Spinal cord (tissue), 9 donors: ENCODE measurements at regions not wholly inside any gene's neighbourhood (a gene's known extent, or its start where the extent isn't known, plus 50 kb on each side); places are given as distances from the start of the nearest gene placed in this dataset.

Source experiments
- DNase-seq, 6 donors: peaks; one replicate each; pipeline versions ENCODE4 v3.0.0 to v3.0.0-alpha.2; 2013 to 2015; ENCODE audit warnings: low spot score in 6 of 6, low read depth in 4 of 6
- H3K27ac ChIP-seq: one replicate; pipeline ENCODE4 v1.5.1; 2013; ENCODE audit warnings: low read depth, low read length, control low read depth
- H3K27me3 ChIP-seq: one replicate; pipeline ENCODE4 v1.6.1; 2013; ENCODE audit warnings: low read length; ENCODE audit not compliant: control insufficient read depth, insufficient read depth
- H3K36me3 ChIP-seq: one replicate; pipeline ENCODE4 v1.6.1; 2013; ENCODE audit warnings: low read length; ENCODE audit not compliant: control insufficient read depth, insufficient read depth
- H3K4me1 ChIP-seq: one replicate; pipeline ENCODE4 v1.6.1; 2013; ENCODE audit warnings: low read length; ENCODE audit not compliant: control insufficient read depth, insufficient read depth
- H3K4me3 ChIP-seq: one replicate; pipeline ENCODE4 v1.5.1; 2013; ENCODE audit warnings: low read depth, low read length, control low read depth
- H3K9me3 ChIP-seq: one replicate; pipeline ENCODE4 v1.6.1; 2013; ENCODE audit warnings: low read length; ENCODE audit not compliant: control insufficient read depth, insufficient read depth
- WGBS: methylation state at CpG from one replicate; pipeline ENCODE4 v1.1.5; 2013; ENCODE audit warnings: missing lambda C conversion rate; ENCODE audit not compliant: insufficient coverage; 5-methylcytosine and 5-hydroxymethylcytosine counted together
- donor health status: healthy.

DNA sequence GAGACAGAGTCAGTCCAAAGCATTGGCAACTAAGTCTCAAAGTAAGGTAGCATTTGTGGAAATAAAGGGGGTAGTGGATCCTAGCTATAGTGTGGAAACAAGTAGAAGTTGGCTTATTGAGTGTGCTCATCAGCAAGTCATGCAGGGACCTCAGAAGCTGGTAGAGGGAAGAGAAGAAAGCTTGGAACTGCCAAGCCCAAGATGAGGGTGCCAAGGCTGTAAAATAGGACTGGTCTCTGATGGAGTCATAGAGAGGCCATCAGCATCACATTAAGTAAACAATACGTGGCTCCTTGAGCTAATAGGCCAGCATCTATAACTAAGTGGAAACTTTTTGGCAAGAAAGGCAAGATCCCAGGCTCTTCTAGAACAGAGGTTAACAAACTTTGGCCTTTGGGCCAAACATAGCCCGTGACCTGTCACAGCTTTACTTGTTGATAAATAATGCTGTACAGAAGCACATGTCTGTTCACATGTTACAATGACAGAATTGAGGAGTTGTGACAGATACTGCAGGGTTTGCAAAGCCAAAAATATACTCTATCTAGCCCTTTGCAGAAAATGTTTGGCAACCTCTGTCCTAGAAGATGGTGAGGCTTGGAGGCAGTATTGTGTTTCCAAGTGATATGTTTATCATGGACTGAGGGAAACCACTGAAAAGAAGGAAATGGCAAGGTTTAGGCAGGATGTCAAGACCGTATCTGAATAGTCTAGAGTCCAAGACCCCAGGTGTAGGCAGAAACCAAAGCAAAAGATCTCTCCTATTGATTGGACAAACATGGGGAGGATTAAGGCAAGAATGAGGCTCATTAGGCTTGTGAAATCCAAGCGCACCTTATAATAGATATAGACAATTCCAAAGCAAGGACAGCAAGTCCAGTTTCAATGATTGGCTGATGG is 62.5 kb upstream of the CD44 start:
- no peak overlapping the region for H3K4me3 ChIP-seq
- H3K36me3 ChIP-seq, result no peaks in the 10 kb centered on the region
- no peaks in the 10 kb centered on the region for H3K9me3 ChIP-seq
- H3K27ac ChIP-seq, result no peak overlapping the region
- DNase-seq, result no peak
- H3K4me1 ChIP-seq, result no peaks in the 10 kb centered on the region
- H3K27me3 ChIP-seq, result no peaks in the 10 kb centered on the region
- 86% methylated on average over 3 of the region's 4 CpGs for WGBS

DNA sequence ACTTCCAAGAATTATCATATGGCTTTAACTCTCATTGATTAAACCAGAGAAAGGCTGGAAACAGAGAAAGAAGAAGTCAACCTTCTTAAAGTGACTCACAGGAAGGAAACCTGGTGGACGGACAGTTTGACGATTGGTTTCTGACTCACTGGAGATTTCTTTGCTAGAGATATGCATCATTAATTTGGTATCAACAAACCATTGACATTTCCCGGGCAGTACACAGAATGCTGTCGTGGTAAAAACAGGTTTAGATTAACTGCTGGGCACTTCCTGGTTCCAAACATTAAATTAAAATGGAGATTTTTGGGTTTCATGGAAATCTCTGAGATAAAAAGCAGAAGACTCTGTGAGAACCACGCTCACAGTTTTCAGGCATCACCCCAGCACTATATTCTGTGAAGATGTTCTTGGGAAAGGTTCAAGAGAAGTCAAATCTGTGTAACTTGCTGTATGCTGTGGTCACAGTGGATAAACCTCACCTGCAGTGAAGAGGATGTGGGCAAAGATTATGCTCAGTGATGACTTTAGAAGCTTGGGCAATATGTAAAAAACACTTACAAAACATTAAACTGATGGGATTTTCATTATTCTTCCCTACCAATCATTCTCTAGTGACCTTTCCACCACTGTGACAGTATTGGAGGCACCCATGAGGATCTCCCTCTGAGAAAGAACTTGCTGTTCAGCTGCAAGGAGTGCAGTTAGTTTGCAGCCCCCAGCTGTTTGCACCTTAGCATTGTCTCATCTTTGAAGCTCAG is 61.1 kb upstream of the CD44 start:
- DNase-seq, result no peak
- WGBS, result 67% methylated on average over 1 of the region's 5 CpGs
- Histone ChIP-seq H3K27me3 (no peaks in the 10 kb centered on the region), H3K9me3 (no peaks in the 10 kb centered on the region), H3K4me3 (no peak overlapping the region), H3K4me1 (peaks cover 3% of the 10 kb centered on the region), H3K36me3 (no peaks in the 10 kb centered on the region), H3K27ac (no peak overlapping the region)

DNA sequence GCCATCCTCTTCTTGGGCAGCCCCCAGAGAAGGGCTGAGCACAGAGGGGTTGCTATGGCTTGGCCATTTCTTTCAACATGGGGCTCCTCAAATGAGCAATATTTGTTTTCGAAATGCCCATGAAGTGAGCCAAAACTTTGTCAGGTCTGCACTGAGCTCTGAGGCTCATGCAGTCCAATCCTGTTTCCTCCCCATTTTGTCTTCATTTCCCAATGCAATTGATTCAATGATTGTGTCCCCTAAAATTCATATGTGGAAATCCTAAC is 60.6 kb upstream of the CD44 start:
- Histone ChIP-seq H3K9me3 (no peaks in the 10 kb centered on the region), H3K36me3 (no peaks in the 10 kb centered on the region), H3K4me1 (peaks cover 5% of the 10 kb centered on the region), H3K27ac (no peak overlapping the region), H3K4me3 (no peak overlapping the region), H3K27me3 (no peaks in the 10 kb centered on the region)
- WGBS, result 90% methylated on average over 1 of the region's 1 CpG
- no peak for DNase-seq

DNA sequence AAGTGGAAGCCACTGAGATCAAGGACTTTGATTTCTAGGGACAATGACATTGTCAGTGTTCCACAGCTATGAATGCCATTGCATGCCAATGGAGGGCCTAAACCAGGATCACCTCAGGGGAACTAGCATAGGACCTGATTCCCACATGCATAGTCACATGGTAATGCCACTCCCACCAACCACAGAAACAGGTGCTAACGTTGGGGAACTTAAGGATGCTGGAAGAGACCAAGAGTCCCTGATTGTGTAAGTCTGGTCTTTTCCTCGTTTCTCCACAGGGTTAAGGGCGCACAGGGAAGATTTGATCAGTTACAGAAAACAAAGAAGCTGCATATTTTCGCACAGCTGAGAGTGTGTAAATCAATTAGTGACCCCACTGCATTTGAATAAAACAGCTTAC is 59.4 kb upstream of the CD44 start:
- WGBS, result 92% methylated on average over 2 of the region's 4 CpGs
- no peak overlapping the region for H3K4me3 ChIP-seq
- H3K27ac ChIP-seq, result no peak overlapping the region
- H3K27me3 ChIP-seq, result no peaks in the 10 kb centered on the region
- no peaks in the 10 kb centered on the region for H3K9me3 ChIP-seq
- DNase-seq, result no peak
- peaks cover 8% of the 10 kb centered on the region for H3K4me1 ChIP-seq
- H3K36me3 ChIP-seq, result no peaks in the 10 kb centered on the region

DNA sequence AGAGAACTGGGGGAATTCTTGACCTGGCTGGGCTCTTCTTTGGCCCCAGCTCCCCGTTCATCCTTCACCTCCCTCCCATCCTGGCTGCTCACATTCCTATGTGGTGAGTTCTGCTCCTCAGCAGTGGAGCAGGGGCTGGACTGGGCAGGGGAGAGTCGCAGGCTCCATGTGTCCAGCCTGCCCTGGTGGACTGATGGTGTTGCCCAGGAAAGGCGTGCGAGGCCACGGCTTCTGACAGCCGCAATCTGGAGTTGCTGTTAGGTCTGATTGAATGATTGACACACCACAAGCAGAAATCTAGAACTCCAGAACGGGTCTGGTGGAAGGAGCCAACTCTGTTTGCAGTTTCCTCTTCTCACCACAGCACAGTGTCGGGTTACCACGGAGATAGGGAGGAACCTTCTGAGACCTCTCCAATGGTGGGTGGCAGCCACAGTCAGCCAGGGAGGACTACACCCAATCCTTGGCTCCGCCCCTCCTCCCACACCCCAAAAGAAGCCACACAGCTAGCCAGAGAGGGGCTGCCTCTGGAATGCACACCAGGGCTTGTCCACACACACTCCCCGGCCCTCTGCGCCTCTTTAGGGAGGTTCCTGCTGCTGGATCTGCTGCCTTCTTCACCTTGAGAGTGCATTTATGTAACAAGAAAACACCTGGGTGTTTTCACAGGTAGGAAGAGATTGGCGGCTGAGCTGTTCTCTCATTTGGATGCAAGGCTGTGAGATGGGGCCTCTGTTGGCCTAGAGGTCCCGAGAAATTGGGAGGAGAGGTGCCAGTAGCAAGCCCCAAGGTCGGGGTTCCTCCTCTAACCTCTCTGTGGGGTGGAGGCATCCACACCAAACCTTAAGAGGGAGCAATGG is 56.4 kb upstream of the CD44 start:
- peak overlapping the region; percentile 8 for H3K27ac ChIP-seq

DNA sequence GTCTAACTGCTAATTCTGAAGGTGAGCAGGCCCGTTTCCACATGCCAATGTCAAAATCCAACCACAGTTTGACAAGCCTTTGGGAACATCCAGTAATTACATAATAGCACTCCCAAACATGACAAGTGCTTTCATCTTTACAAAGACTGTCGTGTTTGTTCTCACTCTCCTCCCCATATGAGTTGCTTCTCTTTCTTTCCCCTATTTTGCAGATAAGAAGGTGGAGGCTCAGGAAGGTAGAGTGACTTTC is 55.9 kb upstream of the CD44 start:
- Histone ChIP-seq H3K27ac (peak overlapping the region; percentile 8), H3K4me3 (no peak overlapping the region), H3K36me3 (no peaks in the 10 kb centered on the region), H3K27me3 (no peaks in the 10 kb centered on the region), H3K4me1 (peaks cover 8% of the 10 kb centered on the region), H3K9me3 (no peaks in the 10 kb centered on the region)
- no peak for DNase-seq
- WGBS, result 88% methylated on average over 1 of the region's 2 CpGs

More for the DNA sequence above, 56.4 kb upstream of the CD44 start:
- 81% methylated on average over 11 of the region's 15 CpGs for WGBS
- Histone ChIP-seq H3K36me3 (no peaks in the 10 kb centered on the region), H3K27me3 (no peaks in the 10 kb centered on the region), H3K4me1 (peaks cover 8% of the 10 kb centered on the region), H3K4me3 (no peak overlapping the region), H3K9me3 (no peaks in the 10 kb centered on the region)
- DNase-seq, result peak in 1 of 6 donors; percentile 33

DNA sequence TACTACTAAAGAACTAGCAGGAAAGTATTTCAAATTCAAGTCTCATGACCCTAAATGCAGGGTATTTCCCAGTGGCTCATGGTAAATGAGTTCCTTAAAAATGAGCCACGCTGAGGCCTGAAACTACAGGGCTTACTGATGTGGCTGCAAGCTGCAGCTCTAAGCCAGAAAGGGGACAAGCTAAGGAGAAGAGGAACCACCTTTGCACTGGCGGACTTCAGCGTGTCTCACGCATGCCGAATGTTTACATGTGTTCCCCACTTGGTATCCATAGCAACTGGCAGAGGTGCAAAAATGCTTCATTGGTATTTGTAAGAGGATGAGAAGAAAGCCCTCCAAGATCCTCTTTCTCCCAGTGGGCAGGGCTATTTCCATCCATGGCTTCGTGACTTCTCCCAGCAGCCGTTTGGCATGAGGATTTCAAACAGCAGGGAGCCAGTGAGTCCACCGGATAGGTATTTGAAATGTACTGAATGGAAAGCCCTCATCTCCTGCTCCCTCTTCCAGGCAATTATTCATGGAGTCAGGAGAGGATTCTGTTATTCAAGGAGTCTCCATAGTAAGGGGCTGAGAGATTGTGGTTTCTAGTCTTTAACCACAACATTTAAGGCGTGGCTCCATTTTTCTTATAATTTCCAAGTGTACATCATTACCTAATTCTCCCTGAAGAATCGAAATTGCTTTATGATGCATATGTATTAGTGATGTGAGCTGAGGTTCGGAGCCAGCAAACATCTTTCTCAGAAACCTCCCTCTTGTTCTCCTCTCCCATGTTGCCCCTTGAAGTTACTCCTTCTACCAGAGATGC is 55.3 kb upstream of the CD44 start:
- H3K9me3 ChIP-seq, result no peaks in the 10 kb centered on the region
- peaks cover 8% of the 10 kb centered on the region for H3K4me1 ChIP-seq
- 4% methylated on average over 5 of the region's 11 CpGs for WGBS
- no peaks in the 10 kb centered on the region for H3K36me3 ChIP-seq
- peak; percentile 36 to 90 (median 52) for DNase-seq
- H3K4me3 ChIP-seq, result no peak overlapping the region
- peak overlapping the region; percentile 22 for H3K27ac ChIP-seq
- H3K27me3 ChIP-seq, result no peaks in the 10 kb centered on the region

DNA sequence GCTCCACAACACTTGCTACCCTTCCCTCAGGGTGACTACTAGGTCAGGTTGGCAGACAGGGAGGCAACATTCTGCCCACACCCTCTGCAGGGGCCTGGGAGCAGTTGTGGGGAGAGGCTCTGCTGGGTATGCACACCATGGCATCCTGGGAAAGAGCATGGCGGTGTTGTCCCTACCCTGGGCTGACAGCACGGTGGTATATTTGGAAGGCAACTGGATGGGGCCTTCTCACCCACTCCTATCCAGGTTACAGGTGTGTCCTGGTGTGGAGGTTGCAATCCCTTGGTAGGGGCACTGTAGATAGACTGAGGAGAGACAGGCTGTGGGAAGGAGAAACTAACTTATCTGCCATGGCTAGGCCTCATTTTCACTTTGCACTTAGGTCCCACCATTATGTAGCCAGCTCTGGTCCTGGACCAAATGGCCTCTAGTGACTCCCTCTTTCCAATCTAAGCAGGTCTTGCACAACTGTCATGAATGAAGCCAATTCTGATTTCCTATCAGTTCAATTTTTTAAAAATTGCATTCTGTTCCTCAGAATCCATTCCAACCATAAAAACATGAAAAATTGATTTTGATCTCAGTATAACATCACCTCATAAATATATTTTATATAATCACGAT is 54.0 kb upstream of the CD44 start:
- Histone ChIP-seq H3K9me3 (no peaks in the 10 kb centered on the region), H3K27me3 (no peaks in the 10 kb centered on the region), H3K4me3 (no peak overlapping the region), H3K27ac (no peak overlapping the region), H3K4me1 (peaks cover 8% of the 10 kb centered on the region), H3K36me3 (no peaks in the 10 kb centered on the region)
- no peak for DNase-seq
- 100% methylated on average over 1 of the region's 3 CpGs for WGBS
